ENCODE measurements at regions not wholly inside any gene's neighbourhood (a gene's known extent, or its start where the extent isn't known, plus 50 kb on each side); places are given as distances from the start of the nearest gene placed in this dataset.

DNA sequence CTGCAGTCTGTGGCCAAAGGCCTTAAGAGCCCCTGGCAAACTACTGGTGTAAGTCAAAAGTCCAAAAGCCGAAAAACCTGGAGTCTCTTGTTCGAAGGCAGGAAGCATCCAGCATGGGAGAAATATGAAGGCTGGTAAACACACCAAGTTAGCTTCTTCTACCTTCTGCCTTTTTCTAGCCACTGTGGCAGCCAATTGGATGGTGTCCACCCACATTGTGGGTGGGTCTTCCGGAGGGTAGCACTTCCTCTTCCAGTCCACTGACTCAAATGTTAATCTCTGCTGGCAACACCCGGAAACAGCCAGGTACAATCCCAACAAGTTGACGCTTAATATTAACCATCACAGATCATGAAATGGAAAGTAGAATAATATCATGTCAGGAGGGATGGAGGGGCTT is 827.6 kb downstream of the SORCS1 start:
- intact Hi-C loops (cut with micrococcal nuclease; ENCODE audit: unreplicated experiment), result no loop called here
- ATAC-seq, result no peak
- CTCF ChIA-PET, result no interaction called here

DNA sequence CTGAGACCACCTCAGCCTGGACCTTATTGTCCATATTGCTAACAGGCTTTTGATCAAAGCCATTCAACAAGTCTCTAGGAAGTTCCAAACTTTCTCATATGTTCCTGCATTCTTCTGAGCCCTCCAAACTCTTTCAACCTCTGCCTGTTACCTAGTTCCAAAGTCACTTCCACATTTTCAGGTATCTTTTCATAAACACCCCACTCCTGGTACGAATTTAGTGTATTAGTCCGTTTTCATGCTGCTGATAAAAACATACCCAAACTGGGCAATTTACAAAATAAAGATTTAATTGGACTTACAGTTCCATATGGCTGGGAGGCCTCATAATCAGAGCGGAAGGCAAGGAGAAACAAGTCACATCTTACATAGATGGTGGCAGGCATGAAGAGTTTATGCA is 836.8 kb downstream of the SORCS1 start:
- no peaks in the 10 kb centered on the region for H3K36me3 ChIP-seq (ENCODE audit: control insufficient read depth, insufficient read depth, low read length)
- no peaks in the 10 kb centered on the region for H3K27me3 ChIP-seq (ENCODE audit: control insufficient read depth, insufficient read depth, low read length)
- no TSS peak for BruUV-seq (replicated peaks)
- DNase-seq (ENCODE audit: low read depth, low spot score) (no peak), ATAC-seq (no peak)
- no peak overlapping the region for H3K4me3 ChIP-seq (ENCODE audit: low read depth in 2 of 2, low read length in 2 of 2)
- in situ Hi-C loops (cut with HindIII; ENCODE audit: low pct_unique_long_range_greater_than_20kb, low sequenced_read_pairs) (no loop called here), intact Hi-C loops (cut with micrococcal nuclease; ENCODE audit: unreplicated experiment) (no loop called here)
- no peak overlapping the region for H3K27ac ChIP-seq (ENCODE audit: low read length)
- TF ChIP-seq, protein P1, sequence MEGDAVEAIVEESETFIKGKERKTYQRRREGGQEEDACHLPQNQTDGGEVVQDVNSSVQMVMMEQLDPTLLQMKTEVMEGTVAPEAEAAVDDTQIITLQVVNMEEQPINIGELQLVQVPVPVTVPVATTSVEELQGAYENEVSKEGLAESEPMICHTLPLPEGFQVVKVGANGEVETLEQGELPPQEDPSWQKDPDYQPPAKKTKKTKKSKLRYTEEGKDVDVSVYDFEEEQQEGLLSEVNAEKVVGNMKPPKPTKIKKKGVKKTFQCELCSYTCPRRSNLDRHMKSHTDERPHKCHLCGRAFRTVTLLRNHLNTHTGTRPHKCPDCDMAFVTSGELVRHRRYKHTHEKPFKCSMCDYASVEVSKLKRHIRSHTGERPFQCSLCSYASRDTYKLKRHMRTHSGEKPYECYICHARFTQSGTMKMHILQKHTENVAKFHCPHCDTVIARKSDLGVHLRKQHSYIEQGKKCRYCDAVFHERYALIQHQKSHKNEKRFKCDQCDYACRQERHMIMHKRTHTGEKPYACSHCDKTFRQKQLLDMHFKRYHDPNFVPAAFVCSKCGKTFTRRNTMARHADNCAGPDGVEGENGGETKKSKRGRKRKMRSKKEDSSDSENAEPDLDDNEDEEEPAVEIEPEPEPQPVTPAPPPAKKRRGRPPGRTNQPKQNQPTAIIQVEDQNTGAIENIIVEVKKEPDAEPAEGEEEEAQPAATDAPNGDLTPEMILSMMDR (IDR thresholded peaks at IDR 0.05), result no peak
- no peaks in the 10 kb centered on the region for H3K4me1 ChIP-seq (ENCODE audit: control insufficient read depth, insufficient read depth, low read length)
- POLR2A ChIA-PET, result no interaction called here
- H3K9me3 ChIP-seq (ENCODE audit: control insufficient read depth, insufficient read depth, low read depth, low read length), result no peaks in the 10 kb centered on the region
- CTCF ChIA-PET, result no interaction called here

More for the DNA sequence above, 827.6 kb downstream of the SORCS1 start:
- Histone ChIP-seq H3K27ac (ENCODE audit: low read length) (no peak overlapping the region), H3K4me1 (ENCODE audit: control insufficient read depth, insufficient read depth, low read length) (no peaks in the 10 kb centered on the region), H3K4me3 (ENCODE audit: low read depth in 2 of 2, low read length in 2 of 2) (no peak overlapping the region), H3K9me3 (ENCODE audit: control insufficient read depth, insufficient read depth, low read depth, low read length) (no peaks in the 10 kb centered on the region), H3K36me3 (ENCODE audit: control insufficient read depth, insufficient read depth, low read length) (no peaks in the 10 kb centered on the region), H3K27me3 (ENCODE audit: control insufficient read depth, insufficient read depth, low read length) (no peaks in the 10 kb centered on the region)
- in situ Hi-C loops (cut with HindIII; ENCODE audit: low pct_unique_long_range_greater_than_20kb, low sequenced_read_pairs), result no loop called here
- no TSS peak for BruUV-seq (replicated peaks)
- TF ChIP-seq, protein P1 (IDR thresholded peaks at IDR 0.05), result no peak
- no peak for TF ChIP-seq TCF7L2 (IDR thresholded peaks at IDR 0.05; ENCODE audit: low read depth, low read length)
- no peak for TF ChIP-seq POLR2AphosphoS5 (IDR thresholded peaks at IDR 0.05; ENCODE audit: low read depth, low read length)
- TF ChIP-seq, protein P2, sequence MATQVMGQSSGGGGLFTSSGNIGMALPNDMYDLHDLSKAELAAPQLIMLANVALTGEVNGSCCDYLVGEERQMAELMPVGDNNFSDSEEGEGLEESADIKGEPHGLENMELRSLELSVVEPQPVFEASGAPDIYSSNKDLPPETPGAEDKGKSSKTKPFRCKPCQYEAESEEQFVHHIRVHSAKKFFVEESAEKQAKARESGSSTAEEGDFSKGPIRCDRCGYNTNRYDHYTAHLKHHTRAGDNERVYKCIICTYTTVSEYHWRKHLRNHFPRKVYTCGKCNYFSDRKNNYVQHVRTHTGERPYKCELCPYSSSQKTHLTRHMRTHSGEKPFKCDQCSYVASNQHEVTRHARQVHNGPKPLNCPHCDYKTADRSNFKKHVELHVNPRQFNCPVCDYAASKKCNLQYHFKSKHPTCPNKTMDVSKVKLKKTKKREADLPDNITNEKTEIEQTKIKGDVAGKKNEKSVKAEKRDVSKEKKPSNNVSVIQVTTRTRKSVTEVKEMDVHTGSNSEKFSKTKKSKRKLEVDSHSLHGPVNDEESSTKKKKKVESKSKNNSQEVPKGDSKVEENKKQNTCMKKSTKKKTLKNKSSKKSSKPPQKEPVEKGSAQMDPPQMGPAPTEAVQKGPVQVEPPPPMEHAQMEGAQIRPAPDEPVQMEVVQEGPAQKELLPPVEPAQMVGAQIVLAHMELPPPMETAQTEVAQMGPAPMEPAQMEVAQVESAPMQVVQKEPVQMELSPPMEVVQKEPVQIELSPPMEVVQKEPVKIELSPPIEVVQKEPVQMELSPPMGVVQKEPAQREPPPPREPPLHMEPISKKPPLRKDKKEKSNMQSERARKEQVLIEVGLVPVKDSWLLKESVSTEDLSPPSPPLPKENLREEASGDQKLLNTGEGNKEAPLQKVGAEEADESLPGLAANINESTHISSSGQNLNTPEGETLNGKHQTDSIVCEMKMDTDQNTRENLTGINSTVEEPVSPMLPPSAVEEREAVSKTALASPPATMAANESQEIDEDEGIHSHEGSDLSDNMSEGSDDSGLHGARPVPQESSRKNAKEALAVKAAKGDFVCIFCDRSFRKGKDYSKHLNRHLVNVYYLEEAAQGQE (IDR thresholded peaks at IDR 0.05; ENCODE audit: insufficient read depth in 1 of 2, low read depth in 2 of 2, low read length in 1 of 2), result no peak
- TF ChIP-seq SIN3A (IDR thresholded peaks at IDR 0.05; ENCODE audit: borderline replicate concordance, insufficient read depth, low read depth, low read length), result no peak
- DNase-seq (ENCODE audit: low read depth, low spot score), result no peak
- POLR2A ChIA-PET, result no interaction called here

DNA sequence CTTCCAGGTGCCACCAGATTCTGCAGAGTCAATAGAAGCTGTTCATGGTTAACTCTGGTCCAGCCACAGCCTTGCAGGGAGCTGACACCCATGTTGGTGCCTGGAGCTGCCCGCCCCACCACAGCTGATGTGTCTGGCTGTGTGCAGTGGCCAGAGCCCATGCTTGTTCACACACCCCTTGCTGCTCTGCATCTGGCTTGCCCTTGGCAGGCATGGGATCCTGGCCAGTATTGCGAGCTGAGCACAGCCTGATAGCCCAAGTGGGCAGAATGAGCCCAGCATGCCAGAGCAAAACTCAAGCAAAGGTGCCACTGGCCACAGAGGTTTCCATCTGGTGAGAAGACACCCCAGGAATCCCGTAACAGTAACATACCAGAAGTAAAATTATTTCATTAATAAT is 843.6 kb downstream of the SORCS1 start:
- intact Hi-C loops (cut with micrococcal nuclease; ENCODE audit: unreplicated experiment) (no loop called here), in situ Hi-C loops (cut with HindIII; ENCODE audit: low pct_unique_long_range_greater_than_20kb, low sequenced_read_pairs) (no loop called here)
- ChIA-PET POLR2A (no interaction called here), CTCF (no interaction called here)
- ATAC-seq (no peak), DNase-seq (ENCODE audit: low read depth, low spot score) (no peak)
- TF ChIP-seq SIN3A (IDR thresholded peaks at IDR 0.05; ENCODE audit: borderline replicate concordance, insufficient read depth, low read depth, low read length) (no peak), TCF7L2 (IDR thresholded peaks at IDR 0.05; ENCODE audit: low read depth, low read length) (no peak), POLR2AphosphoS5 (IDR thresholded peaks at IDR 0.05; ENCODE audit: low read depth, low read length) (no peak)
- TF ChIP-seq, protein P2 (IDR thresholded peaks at IDR 0.05; ENCODE audit: insufficient read depth in 1 of 2, low read depth in 2 of 2, low read length in 1 of 2), result no peak
- TF ChIP-seq, protein P1 (IDR thresholded peaks at IDR 0.05), result no peak
- no peak overlapping the region for H3K27ac ChIP-seq (ENCODE audit: low read length)
- H3K9me3 ChIP-seq (ENCODE audit: control insufficient read depth, insufficient read depth, low read depth, low read length), result no peaks in the 10 kb centered on the region
- H3K4me1 ChIP-seq (ENCODE audit: control insufficient read depth, insufficient read depth, low read length), result no peaks in the 10 kb centered on the region
- H3K36me3 ChIP-seq (ENCODE audit: control insufficient read depth, insufficient read depth, low read length), result no peaks in the 10 kb centered on the region
- BruUV-seq (replicated peaks), result no TSS peak
- H3K4me3 ChIP-seq (ENCODE audit: low read depth in 2 of 2, low read length in 2 of 2), result no peak overlapping the region
- no peaks in the 10 kb centered on the region for H3K27me3 ChIP-seq (ENCODE audit: control insufficient read depth, insufficient read depth, low read length)

Data from Panc1 (cell line).